ENCODE measurements at regions not wholly inside any gene's neighbourhood (a gene's known extent, or its start where the extent isn't known, plus 50 kb on each side); places are given as distances from the start of the nearest gene placed in this dataset.
"Not testable (repeated sequence)": the region's sequence is repeated elsewhere in the genome, so short reads cannot be mapped to it uniquely, and the experiment has no call there.

DNA sequence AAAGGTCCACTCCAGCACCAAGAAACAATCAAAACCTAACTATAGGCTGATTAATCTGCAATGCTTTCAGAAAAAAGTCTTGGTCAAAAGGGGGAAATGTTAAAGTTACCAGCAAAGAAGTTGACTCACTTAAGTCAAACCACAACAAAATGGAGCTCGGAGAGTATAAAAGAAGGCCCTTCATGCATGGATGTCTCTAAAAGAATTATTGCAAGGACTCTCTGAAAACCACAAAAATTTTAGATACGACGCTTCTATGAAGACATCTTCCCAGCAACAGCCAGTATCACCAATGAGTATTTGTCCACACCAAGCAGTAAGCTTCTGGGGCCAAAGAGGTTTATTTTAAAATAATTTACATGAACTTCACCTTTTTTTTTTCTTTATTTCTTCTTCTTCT, 1327.4 kb upstream of the CDH18 start:
- TF ChIP-seq, protein P1, sequence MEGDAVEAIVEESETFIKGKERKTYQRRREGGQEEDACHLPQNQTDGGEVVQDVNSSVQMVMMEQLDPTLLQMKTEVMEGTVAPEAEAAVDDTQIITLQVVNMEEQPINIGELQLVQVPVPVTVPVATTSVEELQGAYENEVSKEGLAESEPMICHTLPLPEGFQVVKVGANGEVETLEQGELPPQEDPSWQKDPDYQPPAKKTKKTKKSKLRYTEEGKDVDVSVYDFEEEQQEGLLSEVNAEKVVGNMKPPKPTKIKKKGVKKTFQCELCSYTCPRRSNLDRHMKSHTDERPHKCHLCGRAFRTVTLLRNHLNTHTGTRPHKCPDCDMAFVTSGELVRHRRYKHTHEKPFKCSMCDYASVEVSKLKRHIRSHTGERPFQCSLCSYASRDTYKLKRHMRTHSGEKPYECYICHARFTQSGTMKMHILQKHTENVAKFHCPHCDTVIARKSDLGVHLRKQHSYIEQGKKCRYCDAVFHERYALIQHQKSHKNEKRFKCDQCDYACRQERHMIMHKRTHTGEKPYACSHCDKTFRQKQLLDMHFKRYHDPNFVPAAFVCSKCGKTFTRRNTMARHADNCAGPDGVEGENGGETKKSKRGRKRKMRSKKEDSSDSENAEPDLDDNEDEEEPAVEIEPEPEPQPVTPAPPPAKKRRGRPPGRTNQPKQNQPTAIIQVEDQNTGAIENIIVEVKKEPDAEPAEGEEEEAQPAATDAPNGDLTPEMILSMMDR (IDR thresholded peaks at IDR 0.05) = not testable (repeated sequence)
- TF ChIP-seq ZFX (IDR thresholded peaks at IDR 0.05; ENCODE audit: borderline replicate concordance) = not testable (repeated sequence)
